H1 (cell line): ENCODE measurements at regions not wholly inside any gene's neighbourhood (a gene's known extent, or its start where the extent isn't known, plus 50 kb on each side); places are given as distances from the start of the nearest gene placed in this dataset.

Experiments used
- EP300 ChIP-seq, 2 experiments: IDR thresholded peaks; 1 replicate in 1 of 2; 2 replicates in 1 of 2; pipeline ENCODE4 v1.6.1; 2011 to 2012; ENCODE audit warnings: low read depth in 2 of 2, low read length in 2 of 2, mild to moderate bottlenecking in 2 of 2, borderline replicate concordance in 1 of 2, inconsistent platforms in 1 of 2, moderate library complexity in 1 of 2
- POLR2A ChIP-seq, 2 experiments: IDR thresholded peaks; 1 replicate in 1 of 2; 2 replicates in 1 of 2; pipeline ENCODE4 v1.6.1; 2011; ENCODE audit warnings: low read depth in 2 of 2, low read length in 2 of 2, mild to moderate bottlenecking in 2 of 2; ENCODE audit errors: control extremely low read depth in 1 of 2
- SP2 ChIP-seq: IDR thresholded peaks from 2 replicates; pipeline ENCODE4 v1.6.1; 2012; ENCODE audit warnings: mild to moderate bottlenecking, low read length, inconsistent platforms
- SRF ChIP-seq: IDR thresholded peaks from 2 replicates; pipeline ENCODE4 v1.6.1; 2011; ENCODE audit warnings: mild to moderate bottlenecking, low read depth, low read length, moderate library complexity
- TF ChIP-seq, protein P1 (sequence below), 3 experiments: IDR thresholded peaks; 1 replicate in 2 of 3; 2 replicates in 1 of 3; pipeline versions ENCODE4 v1.5.1 to v1.6.1; 2011; ENCODE audit warnings: low read length in 3 of 3, mild to moderate bottlenecking in 3 of 3, inconsistent platforms in 2 of 3, low read depth in 1 of 3, moderate library complexity in 1 of 3; ENCODE audit not compliant: insufficient read depth in 1 of 3; ENCODE audit errors: control extremely low read depth in 1 of 3

DNA sequence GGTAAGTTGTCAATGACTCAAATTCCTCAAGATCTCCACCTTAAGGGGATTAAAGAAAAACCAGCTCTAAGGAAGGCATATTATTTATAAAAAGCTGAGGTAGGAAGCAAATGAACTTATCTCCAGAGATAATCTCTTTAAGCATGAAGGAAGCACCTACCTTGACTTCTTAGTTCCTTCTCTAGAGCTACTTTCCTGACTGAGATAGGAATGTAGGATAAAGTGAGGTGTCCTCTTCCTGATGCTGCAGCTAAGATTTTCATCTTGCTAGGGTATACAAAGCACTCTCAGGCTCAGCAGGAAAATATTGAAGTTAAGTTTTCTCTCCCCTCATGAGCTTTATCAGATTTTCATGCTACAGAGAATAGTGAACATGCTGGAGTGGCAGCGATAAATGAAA, 163.0 kb upstream of the E2F7 start:
- TF ChIP-seq, protein P1, sequence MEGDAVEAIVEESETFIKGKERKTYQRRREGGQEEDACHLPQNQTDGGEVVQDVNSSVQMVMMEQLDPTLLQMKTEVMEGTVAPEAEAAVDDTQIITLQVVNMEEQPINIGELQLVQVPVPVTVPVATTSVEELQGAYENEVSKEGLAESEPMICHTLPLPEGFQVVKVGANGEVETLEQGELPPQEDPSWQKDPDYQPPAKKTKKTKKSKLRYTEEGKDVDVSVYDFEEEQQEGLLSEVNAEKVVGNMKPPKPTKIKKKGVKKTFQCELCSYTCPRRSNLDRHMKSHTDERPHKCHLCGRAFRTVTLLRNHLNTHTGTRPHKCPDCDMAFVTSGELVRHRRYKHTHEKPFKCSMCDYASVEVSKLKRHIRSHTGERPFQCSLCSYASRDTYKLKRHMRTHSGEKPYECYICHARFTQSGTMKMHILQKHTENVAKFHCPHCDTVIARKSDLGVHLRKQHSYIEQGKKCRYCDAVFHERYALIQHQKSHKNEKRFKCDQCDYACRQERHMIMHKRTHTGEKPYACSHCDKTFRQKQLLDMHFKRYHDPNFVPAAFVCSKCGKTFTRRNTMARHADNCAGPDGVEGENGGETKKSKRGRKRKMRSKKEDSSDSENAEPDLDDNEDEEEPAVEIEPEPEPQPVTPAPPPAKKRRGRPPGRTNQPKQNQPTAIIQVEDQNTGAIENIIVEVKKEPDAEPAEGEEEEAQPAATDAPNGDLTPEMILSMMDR (IDR thresholded peaks at IDR 0.05; ENCODE audit: control extremely low read depth in 1 of 3, insufficient read depth in 1 of 3, low read depth in 1 of 3, low read length in 3 of 3): no peak
- TF ChIP-seq SRF (no peak), POLR2A (IDR thresholded peaks at IDR 0.05; ENCODE audit: control extremely low read depth in 1 of 2, low read depth in 2 of 2, low read length in 2 of 2) (no peak), SP2 (no peak), EP300 (IDR thresholded peaks at IDR 0.05; ENCODE audit: borderline replicate concordance in 1 of 2, low read depth in 2 of 2, low read length in 2 of 2) (no peak)
